Naive B cell (primary cell): ENCODE measurements at regions not wholly inside any gene's neighbourhood (a gene's known extent, or its start where the extent isn't known, plus 50 kb on each side); places are given as distances from the start of the nearest gene placed in this dataset.

Source experiments
- ATAC-seq, 2 donors: fragments of 150-1000 bp; cut with Tn5 transposase; 2 replicates each; pipeline ENCODE4 v1.10.0; 2021; ENCODE audit warnings: low read depth in 2 of 2, mild to moderate bottlenecking in 2 of 2, moderate library complexity in 2 of 2
- DNase-seq: peaks from one replicate; pipeline ENCODE4 v3.0.0; 2022
- H3K27ac Mint-ChIP-seq, 6 donors: one replicate each; pipeline ENCODE4 v1.8.0; 2020 to 2022; ENCODE audit warnings: mild to moderate bottlenecking in 6 of 6, mixed read lengths in 6 of 6, moderate library complexity in 5 of 6, inconsistent platforms in 2 of 6
- H3K27me3 Mint-ChIP-seq, 3 donors: one replicate each; pipeline ENCODE4 v1.8.0; 2021 to 2022; ENCODE audit warnings: mixed read lengths in 3 of 3, mild to moderate bottlenecking in 1 of 3
- H3K36me3 Mint-ChIP-seq, 2 donors: one replicate each; pipeline ENCODE4 v1.8.0; 2020 to 2022; ENCODE audit warnings: mixed read lengths in 2 of 2, inconsistent platforms in 1 of 2, mild to moderate bottlenecking in 1 of 2
- H3K4me1 Mint-ChIP-seq, 3 donors: one replicate each; pipeline ENCODE4 v1.8.0; 2020 to 2022; ENCODE audit warnings: mixed read lengths in 3 of 3, inconsistent platforms in 1 of 3, mild to moderate bottlenecking in 1 of 3, moderate library complexity in 1 of 3
- H3K4me3 Mint-ChIP-seq, 8 donors: one replicate each; pipeline ENCODE4 v1.8.0; 2020 to 2022; ENCODE audit warnings: mild to moderate bottlenecking in 8 of 8, mixed read lengths in 8 of 8, moderate library complexity in 8 of 8, inconsistent platforms in 2 of 8
- H3K9me3 Mint-ChIP-seq, 7 donors: one replicate each; pipeline ENCODE4 v1.8.0; 2020 to 2022; ENCODE audit warnings: mixed read lengths in 7 of 7, mild to moderate bottlenecking in 5 of 7, inconsistent platforms in 2 of 7, moderate library complexity in 1 of 7

GRCh38 chr3:171962137-171962720 is 77.1 kb upstream of the FNDC3B start:
- H3K4me1 Mint-ChIP-seq: no peaks in the 10 kb centered on the region
- H3K36me3 Mint-ChIP-seq: no peaks in the 10 kb centered on the region
- ATAC-seq (no peak), DNase-seq (no peak)
- no peak overlapping the region for H3K27ac Mint-ChIP-seq
- H3K4me3 Mint-ChIP-seq: no peak overlapping the region
- H3K27me3 Mint-ChIP-seq: peaks cover 4 to 11% (median 8%) of the 10 kb centered on the region in 3 donors
- H3K9me3 Mint-ChIP-seq: peaks cover 0 to 2% (median 0%) of the 10 kb centered on the region in 7 donors

DNA sequence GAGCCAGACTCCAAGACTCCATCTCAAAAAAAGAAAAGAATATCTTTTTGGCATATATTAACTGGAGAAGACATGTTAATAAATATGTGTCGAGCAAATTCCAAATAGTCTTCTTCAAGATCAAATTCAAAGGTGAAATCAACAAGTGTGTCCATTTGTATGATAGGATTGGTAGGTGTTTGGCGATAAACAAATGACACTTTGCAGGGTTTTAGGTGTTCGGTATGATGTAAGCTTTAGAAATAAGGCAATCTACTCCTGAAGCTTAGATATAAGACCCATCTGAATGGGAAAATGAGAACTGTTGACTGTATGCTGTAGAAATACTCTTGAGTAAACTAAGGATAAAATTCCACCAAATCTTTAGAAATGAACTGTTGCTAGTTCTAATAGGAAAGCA is 75.8 kb upstream of the FNDC3B start:
- peaks cover 0 to 2% (median 0%) of the 10 kb centered on the region in 7 donors for H3K9me3 Mint-ChIP-seq
- H3K36me3 Mint-ChIP-seq: no peaks in the 10 kb centered on the region
- H3K4me1 Mint-ChIP-seq: no peaks in the 10 kb centered on the region
- ATAC-seq (no peak), DNase-seq (no peak)
- no peak overlapping the region for H3K4me3 Mint-ChIP-seq
- peaks cover 4 to 11% (median 8%) of the 10 kb centered on the region in 3 donors for H3K27me3 Mint-ChIP-seq
- no peak overlapping the region for H3K27ac Mint-ChIP-seq

GRCh38 chr3:171965067-171965712 is 74.2 kb upstream of the FNDC3B start:
- Mint-ChIP-seq H3K9me3 (peaks cover 0 to 3% (median 0%) of the 10 kb centered on the region in 7 donors), H3K4me1 (no peaks in the 10 kb centered on the region), H3K27me3 (peaks cover 4 to 13% (median 11%) of the 10 kb centered on the region in 3 donors), H3K4me3 (no peak overlapping the region), H3K27ac (no peak overlapping the region), H3K36me3 (no peaks in the 10 kb centered on the region)
- DNase-seq: no peak
- ATAC-seq: no peak

- Mint-ChIP-seq H3K36me3 (no peaks in the 10 kb centered on the region), H3K27ac (no peak overlapping the region), H3K9me3 (peaks cover 0 to 3% (median 0%) of the 10 kb centered on the region in 7 donors), H3K4me3 (no peak overlapping the region), H3K4me1 (no peaks in the 10 kb centered on the region), H3K27me3 (peaks cover 0 to 6% (median 4%) of the 10 kb centered on the region in 3 donors)
- DNase-seq: no peak
- ATAC-seq: no peak
Observed at GRCh38 chr3:171966533-171967136, 72.7 kb upstream of the FNDC3B start.

DNA sequence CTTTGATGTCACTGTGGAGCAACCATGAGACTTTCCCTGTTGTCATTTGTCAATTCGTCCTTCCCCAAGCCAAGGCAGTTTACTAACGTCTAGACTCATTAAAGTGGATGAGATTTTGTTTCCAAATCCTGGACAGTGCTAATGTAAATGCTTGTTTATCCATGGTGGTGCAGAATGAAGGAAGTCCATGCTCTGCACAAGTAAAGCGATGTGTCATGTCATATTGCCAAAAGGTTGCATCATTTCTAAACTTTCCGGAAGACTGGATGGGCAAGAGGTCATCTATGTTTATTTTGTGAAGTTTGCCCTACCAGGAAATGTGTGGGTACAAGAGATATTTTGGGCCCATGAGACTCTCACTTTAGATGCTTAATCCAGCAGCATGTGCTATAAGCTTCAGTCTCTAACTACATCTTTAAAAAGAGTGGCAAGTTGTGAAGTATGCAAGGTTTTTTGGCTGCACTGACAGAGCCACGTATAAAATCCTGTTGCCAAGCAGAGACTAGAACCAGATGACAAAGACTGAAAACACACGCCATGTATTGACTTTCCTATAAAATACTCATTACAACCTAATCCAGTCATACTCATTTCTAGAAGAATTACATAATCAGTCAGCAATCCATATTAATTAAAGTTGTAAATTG is 72.1 kb upstream of the FNDC3B start:
- no peak overlapping the region for H3K4me3 Mint-ChIP-seq
- ATAC-seq: no peak
- peaks cover 0 to 3% (median 0%) of the 10 kb centered on the region in 7 donors for H3K9me3 Mint-ChIP-seq
- no peaks in the 10 kb centered on the region for H3K36me3 Mint-ChIP-seq
- no peak overlapping the region for H3K27ac Mint-ChIP-seq
- H3K27me3 Mint-ChIP-seq: peaks cover 0 to 8% (median 6%) of the 10 kb centered on the region in 3 donors
- no peak for DNase-seq
- no peaks in the 10 kb centered on the region for H3K4me1 Mint-ChIP-seq

- no peak overlapping the region for H3K27ac Mint-ChIP-seq
- H3K27me3 Mint-ChIP-seq: peaks cover 0 to 8% (median 6%) of the 10 kb centered on the region in 3 donors
- H3K4me1 Mint-ChIP-seq: no peaks in the 10 kb centered on the region
- H3K36me3 Mint-ChIP-seq: no peaks in the 10 kb centered on the region
- no peak overlapping the region for H3K4me3 Mint-ChIP-seq
- DNase-seq (no peak), ATAC-seq (no peak)
- H3K9me3 Mint-ChIP-seq: peaks cover 0 to 3% (median 0%) of the 10 kb centered on the region in 7 donors
Observed at GRCh38 chr3:171967932-171968678, 71.3 kb upstream of the FNDC3B start.

DNA sequence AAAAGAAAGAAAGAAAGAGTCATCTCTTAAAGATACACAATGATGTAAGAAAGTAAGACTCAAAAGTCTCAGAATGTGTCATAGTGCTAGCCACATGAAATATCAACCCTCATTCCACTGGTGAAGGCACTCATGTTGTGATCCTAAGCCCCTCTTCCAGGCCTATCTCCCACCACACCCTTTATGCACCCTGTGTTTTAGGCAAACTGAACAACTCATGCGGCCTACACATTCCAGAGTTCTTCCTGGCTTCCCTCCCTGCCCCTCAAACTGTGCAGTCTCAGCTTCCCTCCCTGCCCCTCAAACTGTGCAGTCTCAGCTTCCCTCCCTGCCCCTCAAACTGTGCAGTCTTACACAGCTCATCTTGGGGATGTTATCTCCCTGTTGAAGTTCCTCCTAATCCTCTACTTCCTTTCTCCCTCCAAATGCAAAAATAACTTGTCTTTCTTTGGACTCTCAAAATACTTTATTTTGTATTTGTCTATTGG is 69.0 kb upstream of the FNDC3B start:
- DNase-seq: no peak

GRCh38 chr3:171971919-171972514 is 67.4 kb upstream of the FNDC3B start:
- no peak for DNase-seq
- no peaks in the 10 kb centered on the region for H3K4me1 Mint-ChIP-seq
- H3K36me3 Mint-ChIP-seq: no peaks in the 10 kb centered on the region
- H3K27ac Mint-ChIP-seq: no peak overlapping the region
- H3K4me3 Mint-ChIP-seq: no peak overlapping the region
- H3K27me3 Mint-ChIP-seq: peaks cover 0 to 8% (median 6%) of the 10 kb centered on the region in 3 donors
- H3K9me3 Mint-ChIP-seq: peaks cover 0 to 3% (median 0%) of the 10 kb centered on the region in 7 donors
- ATAC-seq: no peak

More for the DNA sequence above, 69.0 kb upstream of the FNDC3B start:
- Mint-ChIP-seq H3K9me3 (peaks cover 0 to 3% (median 0%) of the 10 kb centered on the region in 7 donors), H3K36me3 (no peaks in the 10 kb centered on the region), H3K4me3 (no peak overlapping the region), H3K4me1 (no peaks in the 10 kb centered on the region), H3K27me3 (peaks cover 0 to 8% (median 6%) of the 10 kb centered on the region in 3 donors), H3K27ac (no peak overlapping the region)
- ATAC-seq: no peak

DNA sequence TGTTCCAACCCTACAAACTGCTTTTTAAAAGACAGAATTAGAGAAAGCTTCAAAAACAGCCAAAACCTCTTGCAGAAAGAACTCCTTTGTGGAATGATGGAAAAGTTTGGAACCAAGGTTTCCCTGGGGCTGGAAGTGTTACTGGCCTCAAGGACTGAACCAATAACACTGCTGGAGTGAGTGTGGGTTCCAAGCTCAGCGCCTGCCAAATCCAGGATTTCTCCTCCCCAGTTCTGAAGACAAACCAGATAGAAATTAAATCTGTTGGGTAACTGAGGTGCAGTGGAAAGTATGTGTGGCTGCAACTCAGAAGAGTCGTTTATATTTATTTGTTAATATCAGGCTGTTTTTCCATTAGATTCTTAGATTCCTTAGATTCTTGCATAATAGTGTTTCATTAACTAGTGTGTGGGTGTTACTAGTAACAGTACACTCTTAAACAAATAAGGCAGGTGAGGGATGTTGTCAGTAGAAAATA is 66.5 kb upstream of the FNDC3B start:
- peaks cover 0 to 4% (median 2%) of the 10 kb centered on the region in 3 donors for H3K4me1 Mint-ChIP-seq
- peaks cover 0 to 6% (median 6%) of the 10 kb centered on the region in 3 donors for H3K27me3 Mint-ChIP-seq
- DNase-seq (no peak), ATAC-seq (no peak)
- no peaks in the 10 kb centered on the region for H3K36me3 Mint-ChIP-seq
- no peak overlapping the region for H3K27ac Mint-ChIP-seq
- H3K4me3 Mint-ChIP-seq: no peak overlapping the region
- H3K9me3 Mint-ChIP-seq: peaks cover 0 to 7% (median 1%) of the 10 kb centered on the region in 7 donors

DNA sequence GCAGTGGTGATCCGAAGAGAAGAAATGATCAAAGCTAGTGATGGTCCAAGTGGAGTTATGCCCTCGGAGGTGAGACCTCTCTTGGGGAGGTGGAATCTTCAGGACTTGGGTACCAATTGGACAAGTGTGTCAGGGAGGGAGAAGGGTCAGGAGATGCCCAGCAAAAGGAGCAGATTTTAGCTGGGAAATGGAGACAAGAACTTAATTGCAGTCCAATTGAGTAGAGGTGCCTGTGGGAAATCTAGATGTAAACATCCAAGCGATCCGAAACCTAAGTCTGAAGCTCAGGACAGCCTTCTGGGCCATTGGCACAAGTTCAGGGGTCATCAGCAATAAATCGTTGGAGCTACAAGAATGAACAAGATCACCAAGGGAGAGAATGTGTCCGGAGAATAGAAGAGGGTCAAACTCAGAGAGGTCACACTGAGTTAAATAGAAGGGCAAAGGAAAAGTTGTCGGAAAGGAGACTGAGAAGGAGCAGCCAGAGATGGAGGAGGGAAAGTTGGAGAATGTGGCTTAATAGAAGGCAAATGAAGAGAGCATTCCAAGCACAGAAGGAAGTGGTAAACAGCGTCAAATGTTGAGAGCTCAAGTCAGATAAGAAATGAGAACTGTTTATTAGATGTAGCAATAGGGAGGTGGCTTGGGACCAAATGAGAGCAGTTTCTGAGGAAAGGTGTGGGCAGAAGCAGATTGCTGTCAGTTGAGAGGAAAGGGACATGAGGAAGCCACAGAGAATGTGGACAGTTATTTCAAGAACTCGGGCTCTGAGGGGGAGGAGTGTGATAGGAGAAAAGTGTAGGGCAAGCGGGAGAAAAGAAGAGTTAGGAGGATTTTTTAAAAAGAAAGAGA is 64.2 kb upstream of the FNDC3B start:
- DNase-seq: no peak
- H3K9me3 Mint-ChIP-seq: peaks cover 0 to 16% (median 3%) of the 10 kb centered on the region in 7 donors
- H3K27ac Mint-ChIP-seq: no peak overlapping the region
- H3K27me3 Mint-ChIP-seq: peaks cover 0 to 3% (median 0%) of the 10 kb centered on the region in 3 donors
- ATAC-seq: no peak
- peaks cover 0 to 4% (median 4%) of the 10 kb centered on the region in 3 donors for H3K4me1 Mint-ChIP-seq
- H3K4me3 Mint-ChIP-seq: no peak overlapping the region
- H3K36me3 Mint-ChIP-seq: no peaks in the 10 kb centered on the region

GRCh38 chr3:171976526-171976925 is 62.9 kb upstream of the FNDC3B start:
- Mint-ChIP-seq H3K4me1 (peaks cover 2 to 8% (median 4%) of the 10 kb centered on the region in 3 donors), H3K9me3 (peaks cover 0 to 16% (median 3%) of the 10 kb centered on the region in 7 donors), H3K36me3 (no peaks in the 10 kb centered on the region), H3K27ac (no peak overlapping the region), H3K4me3 (no peak overlapping the region), H3K27me3 (peaks cover 0 to 3% (median 1%) of the 10 kb centered on the region in 3 donors)
- DNase-seq (no peak), ATAC-seq (no peak)

DNA sequence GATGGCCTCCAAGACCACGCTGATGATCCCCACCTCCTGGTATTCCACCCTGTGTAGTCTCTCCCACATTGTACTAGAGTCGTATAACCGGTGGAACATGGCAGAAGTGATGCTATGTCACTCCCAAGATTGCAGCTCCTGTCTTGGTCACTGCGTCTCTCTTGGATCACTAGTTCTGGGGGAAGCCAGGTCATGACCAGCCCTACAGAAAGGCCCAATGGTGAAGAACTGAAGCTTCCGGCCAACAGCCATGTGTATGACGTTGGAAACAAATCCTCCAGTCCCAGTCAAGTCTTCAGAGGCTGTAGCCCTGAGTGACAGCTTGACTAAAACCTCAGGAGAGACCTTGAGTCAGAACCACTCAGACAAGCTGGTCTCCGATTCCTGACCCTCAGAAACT is 61.9 kb upstream of the FNDC3B start:
- Mint-ChIP-seq H3K4me1 (peaks cover 4 to 8% (median 4%) of the 10 kb centered on the region in 3 donors), H3K4me3 (no peak overlapping the region), H3K27me3 (peaks cover 0 to 5% (median 0%) of the 10 kb centered on the region in 3 donors), H3K9me3 (peaks cover 0 to 16% (median 3%) of the 10 kb centered on the region in 7 donors), H3K27ac (no peak overlapping the region), H3K36me3 (no peaks in the 10 kb centered on the region)
- DNase-seq (no peak), ATAC-seq (no peak)
